Keratinocyte (primary cell): ENCODE measurements at regions not wholly inside any gene's neighbourhood (a gene's known extent, or its start where the extent isn't known, plus 50 kb on each side); places are given as distances from the start of the nearest gene placed in this dataset.

Experiments used
- EZH2 ChIP-seq: IDR thresholded peaks from one replicate; pipeline ENCODE4 v1.6.1; 2012; ENCODE audit warnings: inconsistent platforms, mild to moderate bottlenecking, low read length, moderate library complexity
- TF ChIP-seq, protein P1 (sequence below), 3 experiments: IDR thresholded peaks in 1 of 3; conservative IDR thresholded peaks in 1 of 3; optimal IDR thresholded peaks in 1 of 3; 2 replicates in 2 of 3; 3 replicates in 1 of 3; pipeline versions ENCODE3 to v1.5.1; 2011; ENCODE audit warnings: low read length in 3 of 3, mild to moderate bottlenecking in 3 of 3, moderate library complexity in 2 of 3, control low read depth in 1 of 3, inconsistent platforms in 1 of 3; ENCODE audit not compliant: insufficient read depth in 2 of 3; ENCODE audit errors: extremely low read depth in 1 of 3

DNA sequence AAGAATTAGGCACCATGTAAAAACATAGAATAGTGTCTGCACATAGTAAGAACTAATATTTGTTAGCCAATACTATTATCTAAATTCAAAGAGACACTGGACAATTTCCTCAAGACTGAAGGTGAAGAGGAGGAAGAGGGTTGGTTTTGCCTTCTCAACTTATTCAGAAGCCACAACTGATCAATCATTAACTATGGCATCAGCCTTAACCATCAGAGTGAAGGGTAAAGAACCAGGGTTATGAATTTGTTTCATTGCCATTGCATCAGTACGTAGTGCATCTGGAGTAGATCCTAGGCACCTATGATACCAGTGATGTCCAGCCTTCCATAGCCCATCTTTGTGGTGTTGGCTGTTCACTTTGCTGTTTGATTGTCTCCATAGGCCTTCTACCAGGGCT, 421.7 kb upstream of the DEPDC1 start:
- TF ChIP-seq, protein P1, sequence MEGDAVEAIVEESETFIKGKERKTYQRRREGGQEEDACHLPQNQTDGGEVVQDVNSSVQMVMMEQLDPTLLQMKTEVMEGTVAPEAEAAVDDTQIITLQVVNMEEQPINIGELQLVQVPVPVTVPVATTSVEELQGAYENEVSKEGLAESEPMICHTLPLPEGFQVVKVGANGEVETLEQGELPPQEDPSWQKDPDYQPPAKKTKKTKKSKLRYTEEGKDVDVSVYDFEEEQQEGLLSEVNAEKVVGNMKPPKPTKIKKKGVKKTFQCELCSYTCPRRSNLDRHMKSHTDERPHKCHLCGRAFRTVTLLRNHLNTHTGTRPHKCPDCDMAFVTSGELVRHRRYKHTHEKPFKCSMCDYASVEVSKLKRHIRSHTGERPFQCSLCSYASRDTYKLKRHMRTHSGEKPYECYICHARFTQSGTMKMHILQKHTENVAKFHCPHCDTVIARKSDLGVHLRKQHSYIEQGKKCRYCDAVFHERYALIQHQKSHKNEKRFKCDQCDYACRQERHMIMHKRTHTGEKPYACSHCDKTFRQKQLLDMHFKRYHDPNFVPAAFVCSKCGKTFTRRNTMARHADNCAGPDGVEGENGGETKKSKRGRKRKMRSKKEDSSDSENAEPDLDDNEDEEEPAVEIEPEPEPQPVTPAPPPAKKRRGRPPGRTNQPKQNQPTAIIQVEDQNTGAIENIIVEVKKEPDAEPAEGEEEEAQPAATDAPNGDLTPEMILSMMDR (optimal IDR thresholded peaks at IDR 0.05 in 1 of 3, IDR thresholded peaks at IDR 0.05 in 1 of 3, conservative IDR thresholded peaks at IDR 0.05 in 1 of 3; ENCODE audit: extremely low read depth in 1 of 3, insufficient read depth in 2 of 3, low read length in 3 of 3): no peak
- TF ChIP-seq EZH2: no peak
